ENCODE measurements at regions not wholly inside any gene's neighbourhood (a gene's known extent, or its start where the extent isn't known, plus 50 kb on each side); places are given as distances from the start of the nearest gene placed in this dataset.

- FAIRE-seq, result no peak
- DNase-seq (ENCODE audit: low spot score), result no peak
These were observed 679.4 kb upstream of the ADGRL2 start for GRCh38 chr1:81121306-81121705.

GRCh38 chr1:81119319-81119718 is 681.4 kb upstream of the ADGRL2 start:
- no peak for DNase-seq (ENCODE audit: low spot score)
- FAIRE-seq, result no peak

- FAIRE-seq, result no peak
- no peak for DNase-seq (ENCODE audit: low spot score)
These were observed 682.2 kb upstream of the ADGRL2 start for GRCh38 chr1:81118550-81118949.

DNA sequence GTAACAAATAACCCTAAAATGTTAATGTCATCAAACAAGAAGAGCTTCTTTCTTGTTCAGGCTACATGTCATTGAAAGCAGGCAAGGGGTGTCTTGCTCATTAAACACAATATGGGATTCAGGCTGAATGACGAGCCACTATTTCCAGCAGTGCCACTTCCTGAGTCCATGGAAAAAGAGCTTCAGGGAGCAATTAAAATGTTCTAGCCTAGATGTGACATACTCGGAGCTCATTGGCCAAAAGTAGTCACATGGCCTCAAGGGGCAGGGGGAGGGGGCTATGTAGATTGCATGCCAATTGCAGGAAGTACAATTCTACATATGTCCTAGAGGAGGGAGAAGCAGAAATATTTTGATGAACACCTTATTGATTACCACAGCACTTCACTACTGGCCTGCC is 685.3 kb upstream of the ADGRL2 start:
- DNase-seq (ENCODE audit: low spot score) (no peak), FAIRE-seq (no peak)

DNA sequence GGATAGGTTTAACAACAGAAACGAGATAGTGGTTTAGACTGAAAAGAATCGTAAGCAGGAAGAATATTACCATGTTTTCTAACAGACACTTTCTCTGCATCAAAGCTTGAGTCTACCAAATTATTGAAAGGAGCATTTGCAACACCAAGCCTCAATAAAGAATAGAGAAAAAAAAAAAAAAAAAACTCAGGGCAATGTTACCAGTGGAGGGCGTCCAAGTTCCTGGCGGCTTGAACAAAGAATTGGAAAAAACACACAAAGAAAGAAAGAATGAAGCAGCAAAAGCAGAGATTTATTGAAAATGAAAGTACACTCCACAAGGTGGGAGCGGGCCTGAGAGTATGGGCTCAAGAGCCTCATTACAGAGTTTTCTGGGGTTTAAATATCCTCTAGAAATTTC is 686.5 kb upstream of the ADGRL2 start:
- DNase-seq (ENCODE audit: low spot score) (no peak), FAIRE-seq (no peak)

GRCh38 chr1:81113688-81114087 is 687.0 kb upstream of the ADGRL2 start:
- no peak for FAIRE-seq

DNA sequence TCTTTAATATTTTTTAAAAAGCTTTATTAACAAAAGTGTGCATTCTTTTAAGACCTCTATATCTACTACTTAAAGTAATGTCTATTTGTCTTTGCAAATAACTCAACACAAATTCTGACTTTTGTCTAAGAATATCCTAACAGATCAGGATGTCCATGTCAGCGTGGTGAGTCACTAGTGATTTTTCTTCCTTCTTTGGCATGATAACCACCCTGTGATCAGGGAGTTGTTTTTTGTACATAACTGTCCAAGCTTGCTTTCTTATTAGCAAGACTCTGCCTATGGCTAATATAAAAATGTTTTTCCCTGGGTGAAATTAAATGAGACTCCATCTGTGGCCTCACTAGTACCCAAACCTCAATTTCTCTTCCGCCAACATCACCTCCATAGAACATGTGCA is 688.9 kb upstream of the ADGRL2 start:
- DNase-seq (ENCODE audit: low spot score), result peak; percentile 13
- FAIRE-seq, result no peak

More at GRCh38 chr1:81113688-81114087, 687.0 kb upstream of the ADGRL2 start:
- peak; percentile 13 for DNase-seq (ENCODE audit: low spot score)

GRCh38 chr1:81109038-81109437 is 691.7 kb upstream of the ADGRL2 start:
- DNase-seq (ENCODE audit: low spot score), result no peak
- FAIRE-seq, result no peak

- no peak for FAIRE-seq
- no peak for DNase-seq (ENCODE audit: low spot score)
These were observed 702.9 kb upstream of the ADGRL2 start for GRCh38 chr1:81097860-81098259.

GRCh38 chr1:81073580-81073979 is 727.2 kb upstream of the ADGRL2 start:
- FAIRE-seq (no peak), DNase-seq (ENCODE audit: low spot score) (no peak)

DNA sequence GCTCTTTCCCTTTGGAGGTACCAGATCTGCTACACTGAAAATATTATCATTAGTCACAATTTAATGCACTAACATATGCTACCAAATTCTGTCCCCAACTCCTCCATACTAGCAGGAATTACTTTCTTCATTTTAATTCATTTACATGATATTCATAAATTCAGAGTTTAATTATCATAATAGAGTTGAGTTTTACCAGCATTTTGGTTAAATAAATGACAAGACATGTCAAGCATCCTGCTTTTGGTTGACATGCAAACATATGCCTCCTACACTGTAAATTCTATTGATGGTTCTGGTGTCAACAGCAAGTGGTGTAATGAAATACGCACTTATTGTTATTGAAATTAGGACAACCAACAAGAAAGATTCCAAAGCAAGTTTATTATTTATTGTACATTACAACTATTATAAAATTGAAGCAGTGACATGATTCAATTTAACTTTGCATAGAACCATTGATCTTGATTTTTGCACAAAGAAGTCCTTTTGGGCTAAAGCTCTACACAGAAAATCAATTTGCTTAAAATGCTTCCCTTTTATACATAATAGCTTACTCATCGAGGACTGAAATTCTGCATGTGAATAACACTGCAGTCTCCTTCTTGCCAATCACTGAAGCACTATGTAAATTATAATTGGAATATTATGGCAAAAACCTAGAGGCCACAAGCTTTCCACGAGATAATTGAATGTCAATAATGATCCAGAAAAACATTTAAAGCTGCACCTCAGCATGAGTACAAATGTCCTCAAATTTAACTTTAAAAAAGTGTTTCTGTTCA is 728.6 kb upstream of the ADGRL2 start:
- FAIRE-seq, result no peak
- DNase-seq (ENCODE audit: low spot score), result no peak

- DNase-seq (ENCODE audit: low spot score), result no peak
- no peak for FAIRE-seq
These were observed 729.5 kb upstream of the ADGRL2 start for GRCh38 chr1:81071072-81071858.

DNA sequence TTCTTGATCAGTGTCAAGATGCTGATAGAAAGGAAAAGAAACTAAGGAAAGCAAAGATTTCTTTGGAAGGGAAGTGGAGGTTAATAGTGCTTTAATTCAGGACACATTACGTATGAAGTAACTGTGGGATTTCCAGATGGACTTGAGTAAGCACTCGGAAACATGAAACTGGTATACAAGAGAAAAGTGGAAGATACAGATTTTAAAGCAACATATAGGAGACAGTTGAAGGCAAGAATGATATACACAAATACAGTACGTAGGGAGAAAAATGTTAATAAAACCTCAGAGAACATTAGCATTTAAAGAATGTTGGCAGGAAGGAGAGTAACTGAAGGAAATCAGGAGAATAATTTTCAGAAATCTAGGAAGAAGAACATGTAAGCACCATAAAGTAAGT is 730.9 kb upstream of the ADGRL2 start:
- FAIRE-seq (no peak), DNase-seq (ENCODE audit: low spot score) (no peak)

GRCh38 chr1:81068726-81069125 is 732.0 kb upstream of the ADGRL2 start:
- DNase-seq (ENCODE audit: low spot score) (no peak), FAIRE-seq (no peak)

GRCh38 chr1:81053826-81054225 is 746.9 kb upstream of the ADGRL2 start:
- DNase-seq (ENCODE audit: low spot score), result no peak
- no peak for FAIRE-seq

DNA sequence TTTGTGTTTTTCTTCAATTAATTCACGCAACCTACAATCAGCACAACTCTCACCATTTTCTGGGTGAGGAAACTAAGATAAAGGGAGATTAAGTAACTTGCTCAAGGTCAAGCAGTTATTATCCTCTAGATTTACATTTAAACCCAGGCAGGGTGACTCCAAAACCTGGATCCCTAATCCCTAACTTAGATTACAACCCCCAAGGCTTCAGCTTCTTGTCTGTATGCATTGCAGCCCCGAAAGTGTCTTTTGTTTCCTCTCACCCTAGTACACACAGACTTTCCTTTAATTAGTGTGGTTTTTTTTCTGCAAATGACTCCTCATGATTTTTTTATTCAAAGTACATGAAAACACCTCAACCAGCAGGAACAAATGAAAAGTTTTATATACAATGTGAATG is 748.6 kb upstream of the ADGRL2 start:
- DNase-seq (ENCODE audit: low spot score), result no peak
- no peak for FAIRE-seq

DNA sequence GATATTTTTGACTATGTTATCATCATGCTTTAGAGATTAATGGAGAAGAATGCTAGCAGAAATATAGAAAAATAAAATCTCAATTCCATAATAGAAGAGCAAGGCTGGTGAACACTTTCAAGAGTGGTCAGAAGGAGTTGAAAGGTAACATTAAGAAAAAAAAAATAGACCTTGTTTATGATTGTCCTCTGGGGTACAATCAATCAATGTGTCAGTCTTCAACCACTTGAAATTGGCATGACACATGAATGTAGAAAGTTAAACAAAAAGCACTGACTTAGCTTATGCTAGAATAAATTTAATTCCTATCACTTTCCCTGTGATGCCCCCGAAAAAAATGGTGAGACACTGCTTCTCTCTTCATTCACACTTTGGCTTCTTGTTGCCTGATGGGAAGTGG is 750.3 kb upstream of the ADGRL2 start:
- no peak for DNase-seq (ENCODE audit: low spot score)
- no peak for FAIRE-seq

DNA sequence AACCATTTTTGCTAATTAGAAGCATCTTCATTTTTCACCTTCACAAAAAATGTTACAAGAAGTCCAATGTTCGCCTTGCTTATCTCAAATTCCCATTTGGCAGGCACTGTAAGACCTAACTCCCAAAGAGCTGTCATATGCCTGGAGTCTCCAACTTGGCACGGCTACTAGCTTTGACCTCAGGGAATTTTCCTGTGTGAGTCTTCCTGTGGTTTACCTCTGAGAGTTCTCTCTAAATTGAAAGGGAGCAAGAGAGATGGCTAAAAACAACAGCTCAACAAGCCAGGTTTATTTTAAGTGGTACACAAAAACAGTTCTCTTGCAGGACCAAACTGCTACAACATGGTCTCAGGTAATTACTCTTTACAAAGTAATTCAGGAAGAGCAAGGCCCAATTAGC is 756.0 kb upstream of the ADGRL2 start:
- no peak for FAIRE-seq
- peak; percentile 4 for DNase-seq (ENCODE audit: low spot score)

GRCh38 chr1:81042225-81042624 is 758.5 kb upstream of the ADGRL2 start:
- FAIRE-seq (no peak), DNase-seq (ENCODE audit: low spot score) (no peak)

- DNase-seq (ENCODE audit: low spot score), result no peak
- FAIRE-seq, result no peak
These were observed 766.4 kb upstream of the ADGRL2 start for GRCh38 chr1:81034291-81034690.

- DNase-seq (ENCODE audit: low spot score) (no peak), FAIRE-seq (no peak)
These were observed 767.7 kb upstream of the ADGRL2 start for GRCh38 chr1:81032973-81033425.

DNA sequence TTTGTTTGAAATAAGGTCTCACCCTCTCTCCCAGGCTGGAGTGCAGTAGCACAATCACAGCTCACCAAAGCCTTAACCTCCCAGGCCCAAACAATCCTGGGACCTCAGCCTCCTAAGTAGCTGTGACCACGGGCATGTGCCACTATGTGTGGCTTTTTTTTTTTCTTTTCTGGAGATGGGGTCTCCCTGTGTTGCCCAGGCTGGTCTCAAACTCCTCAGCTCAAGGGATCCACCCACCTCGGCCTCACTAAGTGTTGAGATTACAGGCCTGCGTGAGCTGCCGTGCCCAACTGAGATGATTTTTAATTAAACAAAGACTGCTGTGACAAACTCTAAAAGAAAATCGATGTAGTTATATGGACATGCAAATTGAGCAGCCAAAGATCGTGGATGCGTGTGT is 768.4 kb upstream of the ADGRL2 start:
- no peak for FAIRE-seq
- DNase-seq (ENCODE audit: low spot score), result no peak

GRCh38 chr1:81030441-81030840 is 770.3 kb upstream of the ADGRL2 start:
- FAIRE-seq (no peak), DNase-seq (ENCODE audit: low spot score) (no peak)

Data from urothelium cell line (cell line).